Endothelial cell of umbilical vein (primary cell): ENCODE measurements at regions not wholly inside any gene's neighbourhood (a gene's known extent, or its start where the extent isn't known, plus 50 kb on each side); places are given as distances from the start of the nearest gene placed in this dataset.

ENCODE experiments used
- BruUV-seq: library from RNA; stranded (reverse); fragments of 400-500 nt; replicated peaks from 2 replicates; lab custom pipeline; 2021; lab: Mats Ljungman, UMichigan
- CTCF ChIA-PET: fragments of 300-600, 350-600 bp; sonication (Branson Sonifier 250); formaldehyde crosslinking; loops from one replicate; lab custom pipeline; 2021; ENCODE audit warnings: antibody characterized with exemption, inconsistent platforms; lab: Charles Lee
- POLR2A ChIA-PET: fragments of 300-600, 350-600 bp; sonication (Branson Sonifier 250); formaldehyde crosslinking; loops from one replicate; lab custom pipeline; 2021; ENCODE audit warnings: antibody characterized with exemption, inconsistent platforms; lab: Charles Lee
- DNase-seq: peaks from one replicate; pipeline ENCODE4 v3.0.0-alpha.2; 2011; ENCODE audit warnings: low read depth, low spot score
- FAIRE-seq: peaks from 2 replicates; lab custom pipeline; 2011; peaks lifted over from hg19 to GRCh38; lab: Jason Lieb, UNC
- H2AFZ ChIP-seq: 2 replicates; pipeline ENCODE4 v1.6.0; 2012; ENCODE audit warnings: low read depth, low read length, control low read depth, inconsistent platforms
- H3K27ac ChIP-seq: 2 replicates; pipeline ENCODE4 v1.5.1; 2011; ENCODE audit warnings: low read depth, mild to moderate bottlenecking, control low read depth, low read length, moderate library complexity; ENCODE audit not compliant: insufficient read depth
- H3K27me3 ChIP-seq, 2 experiments: 2 replicates each; pipeline versions ENCODE4 v1.6.0 to v1.6.1; 2011; ENCODE audit warnings: low read length in 2 of 2, mixed read lengths in 1 of 2; ENCODE audit not compliant: control insufficient read depth in 2 of 2, insufficient read depth in 2 of 2
- H3K36me3 ChIP-seq, 2 experiments: 2 replicates in 1 of 2; 3 replicates in 1 of 2; pipeline ENCODE4 v1.5.1; 2011; ENCODE audit warnings: low read length in 2 of 2, mild to moderate bottlenecking in 1 of 2, moderate library complexity in 1 of 2; ENCODE audit not compliant: control insufficient read depth in 2 of 2, insufficient read depth in 2 of 2; ENCODE audit errors: extremely low read depth in 1 of 2
- H3K4me1 ChIP-seq: 3 replicates; pipeline ENCODE4 v1.5.1; 2011; ENCODE audit warnings: mild to moderate bottlenecking, low read length; ENCODE audit not compliant: control insufficient read depth, insufficient read depth; ENCODE audit errors: extremely low read depth
- H3K4me2 ChIP-seq: 2 replicates; pipeline ENCODE4 v1.6.1; 2011; ENCODE audit warnings: low read length, control low read depth, mixed read lengths; ENCODE audit not compliant: insufficient read depth
- H3K4me3 ChIP-seq, 3 experiments: fragments of 200-600 bp in 1 of 3; sonication (generic), shearing (Covaris generic) in 1 of 3; replicated peaks in 1 of 3; 2 replicates each; pipeline ENCODE4 v1.5.1; 2011 to 2016; ENCODE audit warnings: control low read depth in 3 of 3, low read length in 3 of 3, mild to moderate bottlenecking in 2 of 3, inconsistent platforms in 1 of 3, low read depth in 1 of 3, moderate library complexity in 1 of 3; ENCODE audit not compliant: insufficient read depth in 1 of 3
- H3K79me2 ChIP-seq: 2 replicates; pipeline ENCODE4 v1.6.0; 2012; ENCODE audit warnings: low read length, inconsistent platforms; ENCODE audit not compliant: control insufficient read depth, insufficient read depth
- H3K9ac ChIP-seq: replicated peaks from 2 replicates; pipeline ENCODE3; 2011; ENCODE audit warnings: low read length, control low read depth; ENCODE audit not compliant: insufficient read depth; ENCODE audit errors: extremely low read depth
- H3K9me1 ChIP-seq: replicated peaks from 3 replicates; pipeline ENCODE4 v1.6.0; 2011; ENCODE audit warnings: mild to moderate bottlenecking, low read length; ENCODE audit not compliant: control insufficient read depth, insufficient read depth; ENCODE audit errors: extremely low read depth
- H3K9me3 ChIP-seq: replicated peaks from 2 replicates; pipeline ENCODE4 v1.5.1; 2012; ENCODE audit warnings: low read length, inconsistent platforms; ENCODE audit not compliant: control insufficient read depth, insufficient read depth
- H4K20me1 ChIP-seq: replicated peaks from 2 replicates; pipeline ENCODE3; 2011; ENCODE audit warnings: mild to moderate bottlenecking, low read length; ENCODE audit not compliant: control insufficient read depth, insufficient read depth; ENCODE audit errors: extremely low read depth
- EZH2 ChIP-seq: IDR thresholded peaks from 2 replicates; pipeline ENCODE4 v1.6.1; 2012; ENCODE audit warnings: borderline replicate concordance, low read depth, mild to moderate bottlenecking, moderate library complexity, low read length, inconsistent platforms; ENCODE audit not compliant: severe bottlenecking
- FOS ChIP-seq: IDR thresholded peaks from 2 replicates; pipeline ENCODE4 v1.6.1; 2011; ENCODE audit warnings: mild to moderate bottlenecking, low read length, moderate library complexity, borderline replicate concordance; ENCODE audit not compliant: insufficient read depth
- GATA2 ChIP-seq: IDR thresholded peaks from 2 replicates; pipeline ENCODE4 v1.7.0; 2011; ENCODE audit warnings: low read depth, mild to moderate bottlenecking, moderate library complexity, mixed read lengths, low read length; ENCODE audit not compliant: insufficient read length, insufficient read depth
- JUN ChIP-seq: IDR thresholded peaks from 2 replicates; pipeline ENCODE4 v1.6.1; 2011; ENCODE audit warnings: borderline replicate concordance, low read depth; ENCODE audit not compliant: insufficient read length, insufficient read depth
- MAX ChIP-seq: IDR thresholded peaks from 2 replicates; pipeline ENCODE4 v1.6.1; 2011; ENCODE audit not compliant: insufficient read depth, insufficient read length
- MYC ChIP-seq: IDR thresholded peaks from one replicate; pipeline ENCODE4 v1.6.1; 2011; ENCODE audit warnings: mild to moderate bottlenecking, low read depth, low read length
- POLR2A ChIP-seq: IDR thresholded peaks from 2 replicates; pipeline ENCODE4 v1.6.1; 2012; ENCODE audit warnings: low read depth, mild to moderate bottlenecking, control low read depth, low read length
- POLR2AphosphoS5 ChIP-seq: IDR thresholded peaks from 2 replicates; pipeline ENCODE4 v1.6.1; 2012; ENCODE audit warnings: low read depth, mild to moderate bottlenecking, control low read depth, low read length, moderate library complexity; ENCODE audit not compliant: insufficient read depth
- dilution Hi-C: fragments of 300-500 bp; cut with MboI; formaldehyde crosslinking; loops from one replicate; pipeline ENCODE4 v1.15.0; 2019; ENCODE audit warnings: low sequenced_read_pairs; ENCODE audit not compliant: extremely low pct_ligation_motif_present
- intact Hi-C: fragments of 100-400 bp; cut with micrococcal nuclease; formaldehyde crosslinking; loops from one replicate; pipeline ENCODE4 v1.10.0; 2022
- TF ChIP-seq, protein P1 (sequence below), 2 donors: IDR thresholded peaks; 1 replicate in 1 of 2; 2 replicates in 1 of 2; pipeline ENCODE4 v1.5.1; 2011; ENCODE audit warnings: low read length in 2 of 2, mild to moderate bottlenecking in 2 of 2, moderate library complexity in 2 of 2, control low read depth in 1 of 2, inconsistent platforms in 1 of 2, low read depth in 1 of 2; ENCODE audit not compliant: insufficient read depth in 1 of 2; ENCODE audit errors: extremely low read depth in 1 of 2

DNA sequence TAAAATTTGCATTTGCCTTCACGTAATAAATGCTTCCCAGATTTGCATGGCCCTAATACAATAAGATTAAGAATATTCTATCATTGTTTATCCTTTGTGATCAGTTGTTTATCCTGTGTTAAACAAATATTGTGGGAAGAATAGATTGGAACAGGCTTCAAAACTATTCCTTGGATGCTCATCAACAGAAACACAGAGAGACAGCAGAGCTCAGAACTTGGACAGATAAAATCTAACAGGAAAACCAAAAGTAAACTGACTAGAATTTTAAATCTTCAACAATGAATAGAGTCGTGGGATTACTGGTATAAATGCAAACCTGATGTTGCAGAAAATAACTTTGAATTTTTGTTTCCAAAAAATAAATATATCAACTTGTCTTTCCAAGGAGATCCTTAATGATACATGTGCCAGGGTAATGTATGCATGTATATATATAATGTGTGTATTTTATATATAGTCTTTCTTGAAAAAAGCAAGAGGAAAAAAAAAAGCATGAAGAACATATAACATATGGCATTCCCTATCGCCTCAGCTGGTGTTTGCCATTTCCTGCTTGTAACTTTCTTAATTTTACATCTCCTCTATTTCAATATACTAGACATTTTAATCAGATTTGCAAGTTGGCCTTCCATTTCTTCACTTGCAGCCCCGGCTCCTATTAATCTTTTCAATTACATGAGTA lies 59.9 kb upstream of the TANK start:
- Histone ChIP-seq H3K4me2 (no peak overlapping the region), H3K4me1 (peaks cover 28% of the 10 kb centered on the region), H3K9me3 (no peaks in the 10 kb centered on the region), H3K79me2 (no peaks in the 10 kb centered on the region), H2AFZ (no peak overlapping the region), H3K27me3 (no peaks in the 10 kb centered on the region), H4K20me1 (no peaks in the 10 kb centered on the region), H3K9ac (no peak overlapping the region), H3K4me3 (no peak overlapping the region), H3K9me1 (no peaks in the 10 kb centered on the region), H3K27ac (no peak overlapping the region), H3K36me3 (no peaks in the 10 kb centered on the region)
- no TSS peak for BruUV-seq
- DNase-seq = no peak
- ChIA-PET CTCF (interaction anchor here (1.1 to 1.3 kb wide), 5 partner anchors 10 to 36 kb away, joined by 3 to 6 read pairs (median 3); no protein-coding TSS in a partner anchor), POLR2A (no interaction called here)
- TF ChIP-seq EZH2 = no peak
- TF ChIP-seq, protein P1, sequence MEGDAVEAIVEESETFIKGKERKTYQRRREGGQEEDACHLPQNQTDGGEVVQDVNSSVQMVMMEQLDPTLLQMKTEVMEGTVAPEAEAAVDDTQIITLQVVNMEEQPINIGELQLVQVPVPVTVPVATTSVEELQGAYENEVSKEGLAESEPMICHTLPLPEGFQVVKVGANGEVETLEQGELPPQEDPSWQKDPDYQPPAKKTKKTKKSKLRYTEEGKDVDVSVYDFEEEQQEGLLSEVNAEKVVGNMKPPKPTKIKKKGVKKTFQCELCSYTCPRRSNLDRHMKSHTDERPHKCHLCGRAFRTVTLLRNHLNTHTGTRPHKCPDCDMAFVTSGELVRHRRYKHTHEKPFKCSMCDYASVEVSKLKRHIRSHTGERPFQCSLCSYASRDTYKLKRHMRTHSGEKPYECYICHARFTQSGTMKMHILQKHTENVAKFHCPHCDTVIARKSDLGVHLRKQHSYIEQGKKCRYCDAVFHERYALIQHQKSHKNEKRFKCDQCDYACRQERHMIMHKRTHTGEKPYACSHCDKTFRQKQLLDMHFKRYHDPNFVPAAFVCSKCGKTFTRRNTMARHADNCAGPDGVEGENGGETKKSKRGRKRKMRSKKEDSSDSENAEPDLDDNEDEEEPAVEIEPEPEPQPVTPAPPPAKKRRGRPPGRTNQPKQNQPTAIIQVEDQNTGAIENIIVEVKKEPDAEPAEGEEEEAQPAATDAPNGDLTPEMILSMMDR (IDR thresholded peaks at IDR 0.05; ENCODE audit: extremely low read depth in 1 of 2, insufficient read depth in 1 of 2, low read depth in 1 of 2, low read length in 2 of 2) = no peak
- no peak for TF ChIP-seq FOS
- TF ChIP-seq POLR2AphosphoS5 = no peak
- no peak for TF ChIP-seq GATA2
- TF ChIP-seq MYC = no peak
- TF ChIP-seq POLR2A = no peak
- no peak for TF ChIP-seq JUN
- no peak for TF ChIP-seq MAX
- intact Hi-C loops = no loop called here
- FAIRE-seq = no peak
- dilution Hi-C loops = no loop called here
